ENCODE measurements at regions not wholly inside any gene's neighbourhood (a gene's known extent, or its start where the extent isn't known, plus 50 kb on each side); places are given as distances from the start of the nearest gene placed in this dataset.

- intact Hi-C loops (cut with micrococcal nuclease; ENCODE audit: unreplicated experiment): no loop called here
- POLR2A ChIA-PET: no interaction called here
- no peak overlapping the region for H3K4me2 ChIP-seq (ENCODE audit: low read depth, low read length)
- ATAC-seq (no peak), FAIRE-seq (no peak), DNase-seq (ENCODE audit: low spot score) (no peak)
- no peak overlapping the region for H3K27ac ChIP-seq (ENCODE audit: extremely low read length, insufficient read depth, low read length)
- 39% methylated on average over 3 of the region's 3 CpGs for WGBS (ENCODE audit: low lambda C conversion rate)
- no peaks in the 10 kb centered on the region for H4K20me1 ChIP-seq (ENCODE audit: insufficient read depth, low read length)
- H3K4me1 ChIP-seq (ENCODE audit: insufficient read depth, low read length): peaks cover 18% of the 10 kb centered on the region
- no peaks in the 10 kb centered on the region for H3K79me2 ChIP-seq (ENCODE audit: insufficient read depth, low read length)
- in situ Hi-C loops (cut with HindIII; ENCODE audit: extremely low pct_ligation_motif_present, low pct_unique_long_range_greater_than_20kb): loop anchor here (10.0 kb wide), 2 partner anchors 156 to 346 kb away; partner anchors contain the start of gene SLC25A51
- no peak overlapping the region for H3K4me3 ChIP-seq (replicated peaks in 1 of 3; ENCODE audit: insufficient read depth in 1 of 3, low read depth in 2 of 3, low read length in 3 of 3)
- peaks cover 0 to 5% of the 10 kb centered on the region in 2 experiments; a peak in 2 of 5 replicates for H3K27me3 ChIP-seq (ENCODE audit: control insufficient read depth in 1 of 2, insufficient read depth in 2 of 2, low read length in 2 of 2)
- no peak overlapping the region for H2AFZ ChIP-seq (ENCODE audit: low read length)
- no TSS peak for BruUV-seq (replicated peaks)
- TF ChIP-seq ZNF878 (CRISPR knock-in tag; IDR thresholded peaks at IDR 0.05): no peak
- no peak for TF ChIP-seq ZNF430 (CRISPR knock-in tag; IDR thresholded peaks at IDR 0.05)
- TF ChIP-seq ZNF639 (CRISPR knock-in tag; conservative IDR thresholded peaks at IDR 0.05): no peak
- TF ChIP-seq ZFP62 (CRISPR knock-in tag; IDR thresholded peaks at IDR 0.05): no peak
- no peaks in the 10 kb centered on the region; the same call in 1 of the 2 replicates for H3K9me3 ChIP-seq (ENCODE audit: low read length)
- no peaks in the 10 kb centered on the region for H3K36me3 ChIP-seq (replicated peaks in 1 of 2; ENCODE audit: control insufficient read depth in 1 of 2, insufficient read depth in 2 of 2, low read length in 2 of 2)
- CTCF ChIA-PET (ENCODE audit: low intra/inter-chr PET ratio, low total read pairs): no interaction called here
- H3K9ac ChIP-seq (ENCODE audit: insufficient read depth, low read depth, low read length): no peak overlapping the region
Measured at GRCh38 chr9:38251036-38251860, 141.3 kb upstream of the ALDH1B1 start.

GRCh38 chr9:38250279-38251035 lies 142.0 kb upstream of the ALDH1B1 start:
- no TSS peak for BruUV-seq (replicated peaks)
- Histone ChIP-seq H3K9me3 (ENCODE audit: low read length) (no peaks in the 10 kb centered on the region; the same call in 1 of the 2 replicates), H3K27me3 (ENCODE audit: control insufficient read depth in 1 of 2, insufficient read depth in 2 of 2, low read length in 2 of 2) (peaks cover 0 to 5% of the 10 kb centered on the region in 2 experiments; a peak in 2 of 5 replicates), H3K36me3 (replicated peaks in 1 of 2; ENCODE audit: control insufficient read depth in 1 of 2, insufficient read depth in 2 of 2, low read length in 2 of 2) (no peaks in the 10 kb centered on the region), H3K79me2 (ENCODE audit: insufficient read depth, low read length) (no peaks in the 10 kb centered on the region), H3K4me1 (ENCODE audit: insufficient read depth, low read length) (peaks cover 14% of the 10 kb centered on the region), H3K9ac (ENCODE audit: insufficient read depth, low read depth, low read length) (no peak overlapping the region), H3K4me3 (replicated peaks in 1 of 3; ENCODE audit: insufficient read depth in 1 of 3, low read depth in 2 of 3, low read length in 3 of 3) (no peak overlapping the region), H3K4me2 (ENCODE audit: low read depth, low read length) (no peak overlapping the region), H2AFZ (ENCODE audit: low read length) (no peak overlapping the region), H3K27ac (ENCODE audit: extremely low read length, insufficient read depth, low read length) (no peak overlapping the region), H4K20me1 (ENCODE audit: insufficient read depth, low read length) (no peaks in the 10 kb centered on the region)
- CTCF ChIA-PET (ENCODE audit: low intra/inter-chr PET ratio, low total read pairs): no interaction called here
- FAIRE-seq (no peak), ATAC-seq (no peak), DNase-seq (ENCODE audit: low spot score) (no peak)
- in situ Hi-C loops (cut with HindIII; ENCODE audit: extremely low pct_ligation_motif_present, low pct_unique_long_range_greater_than_20kb): loop anchor here (10.0 kb wide), 2 partner anchors 156 to 346 kb away; partner anchors contain the start of gene SLC25A51
- intact Hi-C loops (cut with micrococcal nuclease; ENCODE audit: unreplicated experiment): no loop called here
- POLR2A ChIA-PET: no interaction called here
- 43% methylated on average over 8 of the region's 10 CpGs for WGBS (ENCODE audit: low lambda C conversion rate)
- TF ChIP-seq KDM4B (CRISPR knock-in tag; IDR thresholded peaks at IDR 0.05): no peak
- no peak for TF ChIP-seq ZNF207 (IDR thresholded peaks at IDR 0.05; ENCODE audit: borderline replicate concordance)
- TF ChIP-seq DR1 (CRISPR knock-in tag; IDR thresholded peaks at IDR 0.05): no peak
- no peak for TF ChIP-seq ZNF674 (CRISPR knock-in tag; IDR thresholded peaks at IDR 0.05; ENCODE audit: low read depth)
- TF ChIP-seq ARNT2 (CRISPR knock-in tag; IDR thresholded peaks at IDR 0.05; ENCODE audit: low read depth): no peak
- TF ChIP-seq ZNF549 (CRISPR knock-in tag; IDR thresholded peaks at IDR 0.05): no peak
- no peak for TF ChIP-seq PCBP2 (optimal IDR thresholded peaks at IDR 0.05; ENCODE audit: low read depth, low read length, poor library complexity, severe bottlenecking)
- TF ChIP-seq ZSCAN31 (CRISPR knock-in tag; IDR thresholded peaks at IDR 0.05; ENCODE audit: low read depth): no peak
- TF ChIP-seq SALL2 (CRISPR knock-in tag; IDR thresholded peaks at IDR 0.05): no peak
- TF ChIP-seq SP5 (CRISPR knock-in tag; IDR thresholded peaks at IDR 0.05; ENCODE audit: borderline replicate concordance, low read depth): no peak
